Mesodermal cell (in vitro differentiated cells): ENCODE measurements at regions not wholly inside any gene's neighbourhood (a gene's known extent, or its start where the extent isn't known, plus 50 kb on each side); places are given as distances from the start of the nearest gene placed in this dataset.

Source experiments
- H3K27ac ChIP-seq: 2 replicates; pipeline ENCODE4 v1.7.0; 2013; ENCODE audit warnings: mild to moderate bottlenecking, low read depth, low read length, moderate library complexity; ENCODE audit not compliant: severe bottlenecking
- H3K36me3 ChIP-seq: 2 replicates; pipeline ENCODE4 v1.7.1; 2013; ENCODE audit warnings: mild to moderate bottlenecking, low read length, moderate library complexity; ENCODE audit not compliant: control insufficient read depth, insufficient read depth
- H3K4me1 ChIP-seq: one replicate; pipeline ENCODE4 v1.7.1; 2013; ENCODE audit warnings: mild to moderate bottlenecking, low read length; ENCODE audit not compliant: insufficient read depth, control insufficient read depth, poor library complexity, severe bottlenecking
- H3K4me3 ChIP-seq: 2 replicates; pipeline ENCODE4 v1.7.0; 2013; ENCODE audit warnings: low read length, control low read depth, mild to moderate bottlenecking; ENCODE audit not compliant: insufficient read depth, poor library complexity, severe bottlenecking; ENCODE audit errors: extremely low read depth
- H3K9me3 ChIP-seq: 2 replicates; pipeline ENCODE4 v1.7.1; 2013; ENCODE audit warnings: mild to moderate bottlenecking, low read length, moderate library complexity; ENCODE audit not compliant: control insufficient read depth
- WGBS, 2 experiments: methylation state at CpG; one replicate each; pipeline ENCODE4 v1.1.5; 2013; ENCODE audit warnings: missing lambda C conversion rate in 2 of 2; ENCODE audit not compliant: insufficient coverage in 2 of 2; 5-methylcytosine and 5-hydroxymethylcytosine counted together

DNA sequence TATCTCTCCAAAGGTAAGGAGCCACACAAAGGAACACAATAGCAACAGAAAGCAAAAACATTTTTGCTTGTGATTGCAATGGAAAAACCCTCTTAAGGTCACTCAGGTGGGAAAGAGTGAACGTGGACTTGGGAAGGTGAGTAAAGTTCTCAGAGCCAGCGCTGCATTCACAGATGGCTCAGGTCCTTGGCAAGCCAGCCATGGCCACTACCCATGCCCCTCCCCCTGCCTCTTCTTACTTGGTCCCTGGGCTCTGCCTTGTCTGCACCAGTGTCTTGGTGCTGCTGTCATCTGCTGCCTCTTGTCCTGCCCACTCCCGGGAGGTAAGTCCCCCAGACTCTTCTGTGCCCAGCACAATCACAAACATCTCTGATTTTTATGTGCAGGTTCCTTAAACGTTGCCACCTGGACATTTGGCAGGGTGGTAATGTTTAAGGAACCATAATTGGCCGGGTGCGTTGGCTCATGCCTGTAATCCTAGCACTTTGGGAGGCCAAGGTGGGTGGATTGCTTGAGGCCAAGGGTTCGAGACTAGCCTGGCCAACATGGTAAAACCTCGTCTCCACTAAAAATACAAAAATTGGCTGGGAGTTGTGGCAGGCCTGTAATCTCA, 74.6 kb downstream of the FEM1C start:
- Histone ChIP-seq H3K9me3 (no peaks in the 10 kb centered on the region), H3K4me3 (no peak overlapping the region), H3K27ac (no peak overlapping the region), H3K36me3 (no peaks in the 10 kb centered on the region), H3K4me1 (peaks cover 9% of the 10 kb centered on the region)
- WGBS, 2 experiments: 100% methylated on average over 3 to 7 of the region's 8 CpGs

DNA sequence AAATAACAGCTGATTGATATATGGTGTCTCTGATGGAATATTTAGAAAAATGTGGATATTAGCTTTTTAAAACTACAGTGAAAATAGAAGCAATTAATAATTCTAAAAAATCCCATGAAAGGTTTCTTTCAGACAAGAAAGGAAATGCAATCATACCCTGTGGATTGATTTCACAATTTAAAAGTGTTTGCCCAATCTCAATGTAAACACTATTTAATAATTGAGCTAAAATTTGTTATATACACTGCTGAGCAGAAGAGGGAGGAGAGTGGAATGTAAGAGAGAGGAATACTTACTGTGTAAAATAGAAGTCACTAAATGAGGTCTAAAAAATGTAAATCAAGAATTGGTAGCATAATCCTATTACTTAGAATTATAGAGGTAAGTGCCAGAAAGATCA, 76.9 kb downstream of the FEM1C start:
- no peak overlapping the region for H3K4me3 ChIP-seq
- no peak overlapping the region for H3K27ac ChIP-seq
- H3K9me3 ChIP-seq: no peaks in the 10 kb centered on the region
- peaks cover 9% of the 10 kb centered on the region for H3K4me1 ChIP-seq
- H3K36me3 ChIP-seq: no peaks in the 10 kb centered on the region

DNA sequence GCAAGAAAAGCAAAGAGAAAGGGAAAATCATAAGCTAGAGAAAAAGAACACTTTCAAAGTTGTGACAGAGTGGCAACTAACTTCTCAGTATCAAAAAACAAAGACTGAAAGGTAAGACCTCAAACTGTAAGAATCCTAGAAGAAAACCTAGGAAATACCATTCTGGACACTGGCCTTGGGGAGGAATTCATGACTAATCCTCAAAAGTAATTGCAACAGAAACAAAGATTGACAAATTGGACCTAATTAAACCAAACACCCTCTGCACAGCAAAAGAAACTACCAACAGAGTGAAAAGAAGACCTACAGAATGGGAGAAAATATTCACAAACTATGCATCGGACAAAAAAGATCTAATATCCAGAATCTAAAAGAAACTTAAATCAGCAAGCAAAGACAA, 79.1 kb downstream of the FEM1C start:
- WGBS, 2 experiments: no CpG with 5 or more reads among the region's 1 CpG
- Histone ChIP-seq H3K4me3 (no peak overlapping the region), H3K27ac (no peak overlapping the region), H3K4me1 (peaks cover 9% of the 10 kb centered on the region), H3K9me3 (no peaks in the 10 kb centered on the region), H3K36me3 (no peaks in the 10 kb centered on the region)

DNA sequence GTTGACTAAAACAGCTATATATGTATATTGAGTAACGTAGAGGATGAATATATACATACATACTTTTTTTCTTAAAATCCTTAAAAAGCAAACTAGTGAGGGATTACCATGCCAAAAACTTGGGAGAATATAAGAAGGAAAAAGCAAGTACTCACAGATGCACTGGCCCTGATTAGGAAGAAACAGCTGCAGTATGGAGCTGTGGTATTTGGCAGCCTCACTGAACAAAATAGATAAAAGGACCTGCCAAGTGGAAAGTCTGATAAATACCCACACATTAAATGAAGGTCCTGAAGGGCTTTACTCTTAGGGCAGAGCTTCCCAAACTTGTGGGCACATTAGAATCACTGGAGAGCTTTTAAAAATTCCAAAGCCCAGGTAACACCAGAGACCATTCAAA, 80.6 kb downstream of the FEM1C start:
- H3K4me1 ChIP-seq: peaks cover 9% of the 10 kb centered on the region
- H3K36me3 ChIP-seq: no peaks in the 10 kb centered on the region
- WGBS, 2 experiments: no CpG with 5 or more reads among the region's 1 CpG
- no peak overlapping the region for H3K4me3 ChIP-seq
- H3K9me3 ChIP-seq: no peaks in the 10 kb centered on the region
- H3K27ac ChIP-seq: no peak overlapping the region

- Histone ChIP-seq H3K4me1 (peaks cover 9% of the 10 kb centered on the region), H3K9me3 (no peaks in the 10 kb centered on the region), H3K4me3 (no peak overlapping the region), H3K36me3 (no peaks in the 10 kb centered on the region), H3K27ac (no peak overlapping the region)
These were observed 82.9 kb downstream of the FEM1C start for GRCh38 chr5:115461506-115462290.

GRCh38 chr5:115461093-115461492, 83.5 kb downstream of the FEM1C start:
- WGBS, 2 experiments: 88 to 100% methylated on average over 1 to 2 of the region's 4 CpGs
- Histone ChIP-seq H3K4me3 (no peak overlapping the region), H3K36me3 (no peaks in the 10 kb centered on the region), H3K4me1 (peaks cover 6% of the 10 kb centered on the region), H3K9me3 (no peaks in the 10 kb centered on the region), H3K27ac (no peak overlapping the region)

DNA sequence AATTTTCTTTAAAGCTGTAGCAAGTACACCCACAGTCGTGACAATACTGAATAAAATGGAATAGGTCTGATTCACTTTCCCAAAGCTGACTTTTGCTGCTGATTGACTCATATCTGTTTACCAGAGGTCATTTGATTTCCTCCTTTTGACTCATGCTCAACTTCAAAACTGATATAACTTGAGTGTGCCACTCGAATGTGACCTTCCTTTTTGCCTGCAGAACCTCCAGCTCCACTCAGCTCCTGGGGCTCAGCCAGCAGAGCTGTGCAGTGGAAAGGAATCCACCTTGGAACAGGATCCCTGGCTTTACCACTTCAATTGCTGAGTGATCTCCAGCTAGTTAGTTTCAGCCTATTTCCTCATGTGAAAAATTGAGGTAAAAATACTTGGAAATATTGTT, 84.1 kb downstream of the FEM1C start:
- Histone ChIP-seq H3K4me1 (peaks cover 5% of the 10 kb centered on the region), H3K4me3 (no peak overlapping the region), H3K36me3 (no peaks in the 10 kb centered on the region), H3K27ac (no peak overlapping the region), H3K9me3 (no peaks in the 10 kb centered on the region)
- 79 to 94% methylated on average over 2 of the region's 2 CpGs for WGBS, 2 experiments

DNA sequence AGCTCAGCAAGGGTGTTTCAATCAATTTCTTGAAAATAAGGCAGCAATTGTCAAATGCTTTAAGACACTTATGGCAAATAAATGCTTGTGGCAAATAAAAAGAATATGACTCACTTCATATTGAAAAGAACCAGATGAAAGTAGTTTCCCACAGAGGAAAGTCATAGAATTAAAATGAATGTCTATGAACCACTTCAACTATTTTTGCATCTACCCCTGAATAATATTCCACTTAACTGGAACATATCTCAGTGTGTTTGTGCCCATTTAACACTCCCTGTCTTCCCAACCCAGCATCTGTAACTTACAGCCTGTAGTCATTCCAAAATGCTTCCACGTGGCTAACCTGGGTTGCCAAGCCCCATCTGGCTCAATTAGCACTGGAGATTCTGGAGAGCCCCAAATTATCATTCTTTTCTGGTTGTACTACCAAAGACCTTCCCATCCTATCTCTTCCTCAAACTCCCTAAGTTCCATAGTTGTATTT, 84.7 kb downstream of the FEM1C start:
- Histone ChIP-seq H3K27ac (no peak overlapping the region), H3K4me1 (peaks cover 5% of the 10 kb centered on the region), H3K36me3 (no peaks in the 10 kb centered on the region), H3K4me3 (no peak overlapping the region), H3K9me3 (no peaks in the 10 kb centered on the region)
- 67 to 73% methylated on average over 1 of the region's 1 CpG for WGBS, 2 experiments

DNA sequence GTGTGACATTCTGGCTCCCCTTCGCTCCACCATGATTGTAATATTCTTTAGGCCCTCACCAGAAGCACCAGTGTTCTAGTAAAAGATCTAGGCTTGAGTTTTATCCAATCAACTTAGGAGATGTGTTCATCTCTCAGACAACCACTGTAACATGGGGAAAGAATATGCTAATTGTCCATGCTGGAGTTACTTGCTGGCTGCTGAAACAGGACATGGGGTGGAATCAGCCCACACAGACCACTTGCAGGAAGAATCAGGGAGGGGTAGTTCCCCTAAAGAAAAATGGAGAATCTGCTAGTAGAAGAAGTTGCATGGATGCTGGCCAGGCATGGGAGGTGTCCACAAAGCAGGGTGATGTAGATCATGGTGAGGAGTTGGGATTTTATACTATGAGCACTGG, 86.2 kb downstream of the FEM1C start:
- Histone ChIP-seq H3K9me3 (no peaks in the 10 kb centered on the region), H3K36me3 (no peaks in the 10 kb centered on the region), H3K4me1 (peaks cover 5% of the 10 kb centered on the region), H3K27ac (no peak overlapping the region), H3K4me3 (no peak overlapping the region)
- WGBS, 2 experiments: 100% methylated on average over 1 of the region's 1 CpG; no CpG with 5 or more reads in 1 of the 2 experiments

- Histone ChIP-seq H3K4me3 (no peak overlapping the region), H3K4me1 (peaks cover 5% of the 10 kb centered on the region), H3K27ac (no peak overlapping the region), H3K9me3 (no peaks in the 10 kb centered on the region), H3K36me3 (no peaks in the 10 kb centered on the region)
- no CpG with 5 or more reads among the region's 4 CpGs for WGBS, 2 experiments
These were observed 86.6 kb downstream of the FEM1C start for GRCh38 chr5:115458003-115458409.

DNA sequence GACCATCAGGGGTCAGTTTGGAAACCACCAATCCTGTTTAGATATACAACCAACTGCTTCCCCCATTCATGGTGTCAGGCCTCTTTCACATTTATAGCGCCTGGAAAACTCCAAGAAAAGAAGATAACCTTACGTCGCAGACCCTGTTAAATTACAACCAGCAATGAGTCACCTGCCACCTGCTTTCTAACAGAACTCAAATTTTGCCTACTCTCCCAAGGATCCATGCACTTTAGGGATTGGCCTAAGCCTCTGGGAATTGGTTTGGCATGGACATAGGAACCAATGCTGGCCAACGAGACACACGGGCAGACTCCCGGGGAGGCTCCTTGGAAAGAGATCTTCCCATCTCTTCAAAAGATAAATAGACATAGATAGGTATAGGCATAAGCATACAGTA, 87.0 kb downstream of the FEM1C start:
- WGBS, 2 experiments: 74 to 75% methylated on average over 1 to 3 of the region's 6 CpGs

More for the DNA sequence above, 87.0 kb downstream of the FEM1C start:
- Histone ChIP-seq H3K4me1 (peaks cover 5% of the 10 kb centered on the region), H3K36me3 (no peaks in the 10 kb centered on the region), H3K4me3 (no peak overlapping the region), H3K9me3 (no peaks in the 10 kb centered on the region), H3K27ac (no peak overlapping the region)
